Adrenal gland (tissue), 9 donors: ENCODE measurements at regions not wholly inside any gene's neighbourhood (a gene's known extent, or its start where the extent isn't known, plus 50 kb on each side); places are given as distances from the start of the nearest gene placed in this dataset.

Source experiments
- DNase-seq, 7 donors: peaks; one replicate each; pipeline ENCODE4 v3.0.0-alpha.2; 2019 to 2020
- H3K27ac ChIP-seq, 5 donors: fragments of 200-600 bp; sonication (generic) in 4 of 5; 1 replicate in 3 of 5; 2 replicates in 2 of 5; pipeline versions ENCODE4 v1.5.1 to v1.8.0; 2016 to 2020; ENCODE audit warnings: mild to moderate bottlenecking in 1 of 5
- H3K27me3 ChIP-seq: fragments of 200-600 bp; 2 replicates; pipeline ENCODE4 v1.8.0; 2021
- H3K36me3 ChIP-seq, 2 donors: fragments of 200-600 bp; replicated peaks in 1 of 2; 1 replicate in 1 of 2; 2 replicates in 1 of 2; pipeline versions ENCODE4 v1.5.1 to v1.8.0; 2018 to 2022
- H3K4me1 ChIP-seq, 2 donors: fragments of 200-600 bp; replicated peaks in 1 of 2; 1 replicate in 1 of 2; 2 replicates in 1 of 2; pipeline versions ENCODE4 v1.5.1 to v1.8.0; 2018 to 2021
- H3K4me3 ChIP-seq, 4 donors: fragments of 200-600 bp; sonication (generic) in 3 of 4; one replicate each; pipeline ENCODE4 v1.5.1; 2016 to 2018
- H3K9me3 ChIP-seq, 3 donors: fragments of 200-600 bp; sonication (generic) in 1 of 3; replicated peaks in 1 of 3; 1 replicate in 2 of 3; 2 replicates in 1 of 3; pipeline versions ENCODE4 v1.5.1 to v1.8.0; 2016 to 2021
- CTCF ChIP-seq, 6 experiments: fragments of 450-650 bp in 4 of 6; fragments of 200-600 bp in 2 of 6; sonication (generic) in 1 of 6; IDR thresholded peaks; 1 replicate in 5 of 6; 2 replicates in 1 of 6; pipeline versions ENCODE4 v1.5.1 to v1.8.0; 2016 to 2021; ENCODE audit warnings: antibody characterized with exemption in 6 of 6, mild to moderate bottlenecking in 2 of 6, moderate library complexity in 1 of 6
- POLR2A ChIP-seq, 2 donors: fragments of 450-650 bp; IDR thresholded peaks; one replicate each; pipeline ENCODE4 v1.6.1; 2017; ENCODE audit warnings: antibody characterized with exemption in 2 of 2, mild to moderate bottlenecking in 2 of 2, moderate library complexity in 1 of 2
- WGBS, 4 donors: extraction: QIAGEN DNeasy Blood & Tissue Kit in 2 of 4; methylation state at CpG; one replicate each; pipeline versions ENCODE4 v1.1.5 to v1.1.7; 2013 to 2017; 5-methylcytosine and 5-hydroxymethylcytosine counted together
- intact Hi-C, 2 donors: fragments of 100-400 bp; cut with DNase I; formaldehyde crosslinking; loops; one replicate each; pipeline versions ENCODE4 v1.14.1 to v1.15.0; 2022 to 2023
- donor health status: healthy with polysubstance abuse.
- donor health status: Bipolar disorder and iron deficiency.
- donor health status: DM: yes; HTN: yes; CAD: no.
- donor health status: DM: no; HTN: no; CAD: no.
- donor health status: DM: no; HTN: no; CAD: no.

- no peaks in the 10 kb centered on the region for H3K27me3 ChIP-seq
- TF ChIP-seq CTCF (IDR thresholded peaks at IDR 0.05): no peak
- no peak for TF ChIP-seq POLR2A (IDR thresholded peaks at IDR 0.05)
- H3K4me1 ChIP-seq: no peaks in the 10 kb centered on the region
- no peak for DNase-seq
- no peak overlapping the region for H3K4me3 ChIP-seq
- H3K9me3 ChIP-seq: no peaks in the 10 kb centered on the region
- intact Hi-C loops: no loop called here
- H3K36me3 ChIP-seq: no peaks in the 10 kb centered on the region
- WGBS, 4 donors: 42 to 61% (median 53%) methylated on average over 1 of the region's 1 CpG
- no peak overlapping the region for H3K27ac ChIP-seq
Observed at GRCh38 chr5:147956064-147956841, 49.9 kb upstream of the C5orf46 start.
